ENCODE measurements at regions not wholly inside any gene's neighbourhood (a gene's known extent, or its start where the extent isn't known, plus 50 kb on each side); places are given as distances from the start of the nearest gene placed in this dataset.

GRCh38 chr17:72409405-72410002 lies 288.7 kb downstream of the SOX9 start:
- no peak for DNase-seq (ENCODE audit: low spot score)

GRCh38 chr17:72411124-72411563 lies 290.3 kb downstream of the SOX9 start:
- no peak for DNase-seq (ENCODE audit: low spot score)

GRCh38 chr17:72412650-72413076 lies 291.8 kb downstream of the SOX9 start:
- DNase-seq (ENCODE audit: low spot score) = no peak

DNA sequence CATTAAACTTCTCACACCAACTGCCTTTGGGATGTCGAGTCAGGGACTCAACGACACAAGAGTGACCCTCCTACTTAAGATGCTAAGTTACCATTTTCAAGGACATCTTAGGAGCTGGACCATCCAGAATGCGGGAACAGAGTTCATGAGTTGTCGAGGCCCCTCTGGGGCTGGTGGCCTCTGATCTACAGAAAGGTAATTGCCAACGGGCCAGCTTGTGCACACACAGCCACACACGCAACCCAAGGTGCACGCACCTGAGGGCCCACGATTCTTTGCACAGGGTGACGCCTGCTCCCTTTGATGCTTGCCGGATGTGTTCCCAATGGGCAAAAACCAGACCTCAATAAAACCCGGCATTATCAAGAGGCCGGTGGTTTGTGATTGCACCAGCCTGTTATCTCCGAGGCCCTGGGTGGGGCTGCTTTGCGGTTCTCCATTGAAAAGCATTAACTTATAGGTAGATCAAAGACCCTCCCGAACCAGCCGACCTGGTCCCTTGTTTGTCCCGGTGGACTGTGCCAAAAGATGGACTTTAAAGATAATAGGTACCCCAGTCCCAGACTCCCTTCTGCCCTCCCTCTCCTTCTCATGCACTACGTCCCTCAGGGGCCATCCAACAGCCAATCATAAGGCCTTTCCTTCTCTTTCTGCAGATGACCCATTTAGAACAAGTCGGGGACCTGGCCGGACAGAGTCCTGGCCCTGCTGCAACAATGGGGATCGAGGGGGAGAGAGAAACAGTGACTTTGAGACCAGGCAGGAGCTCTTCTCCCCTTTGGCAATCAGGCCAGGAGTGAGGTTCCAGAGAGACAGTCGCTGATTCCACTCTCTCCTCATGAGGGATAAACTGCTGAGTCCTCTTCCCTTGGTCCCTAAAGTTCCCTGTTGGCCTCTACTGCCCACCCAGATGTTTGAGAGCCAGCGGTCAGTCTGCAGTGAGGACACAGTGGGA lies 292.5 kb downstream of the SOX9 start:
- no peak for DNase-seq (ENCODE audit: low spot score)

GRCh38 chr17:72414032-72414396 lies 293.2 kb downstream of the SOX9 start:
- DNase-seq (ENCODE audit: low spot score) = no peak

- DNase-seq (ENCODE audit: low spot score) = no peak
These were observed 294.4 kb downstream of the SOX9 start for GRCh38 chr17:72414967-72415853.

GRCh38 chr17:72416054-72416675 lies 295.3 kb downstream of the SOX9 start:
- DNase-seq (ENCODE audit: low spot score) = no peak

GRCh38 chr17:72416905-72417304 lies 296.1 kb downstream of the SOX9 start:
- no peak for DNase-seq (ENCODE audit: low spot score)

GRCh38 chr17:72417627-72418026 lies 296.8 kb downstream of the SOX9 start:
- no peak for DNase-seq (ENCODE audit: low spot score)

GRCh38 chr17:72419866-72420774 lies 299.3 kb downstream of the SOX9 start:
- no peak for DNase-seq (ENCODE audit: low spot score)

DNA sequence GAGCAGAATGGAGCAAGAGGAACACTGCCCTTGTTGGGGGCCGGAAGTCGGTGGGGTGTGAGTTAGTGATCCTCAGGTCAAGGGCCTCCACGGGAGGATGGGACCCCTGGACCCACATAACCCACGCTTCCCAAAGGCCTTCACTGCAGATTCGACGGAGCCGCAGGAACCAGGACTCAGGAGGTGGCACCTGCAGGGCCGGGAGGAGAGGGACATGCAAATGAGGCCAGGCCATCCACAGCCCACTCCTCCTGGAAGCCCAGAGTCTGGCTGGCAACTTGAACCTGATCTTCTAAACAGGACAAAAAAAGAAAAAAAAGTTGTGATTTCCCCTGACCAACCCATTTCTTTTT lies 299.9 kb downstream of the SOX9 start:
- DNase-seq (ENCODE audit: low spot score) = no peak

- peak; percentile 5 for DNase-seq (ENCODE audit: low spot score)
These were observed 300.6 kb downstream of the SOX9 start for GRCh38 chr17:72421128-72422092.

DNA sequence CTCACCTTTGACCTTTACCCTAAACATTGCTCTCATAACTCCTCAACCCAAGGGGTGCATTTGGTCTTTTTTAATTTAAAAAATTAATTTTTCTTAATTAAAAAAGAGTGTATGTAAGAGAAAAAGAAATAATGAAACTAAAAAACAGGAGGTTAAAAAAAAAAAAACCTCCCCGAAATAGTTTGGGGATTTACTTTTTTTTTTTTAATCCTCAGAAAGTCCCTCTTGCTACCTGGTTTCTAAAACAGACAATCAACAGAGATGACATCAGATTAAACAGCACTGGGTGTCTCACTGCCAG lies 301.3 kb downstream of the SOX9 start:
- no peak for DNase-seq (ENCODE audit: low spot score)

DNA sequence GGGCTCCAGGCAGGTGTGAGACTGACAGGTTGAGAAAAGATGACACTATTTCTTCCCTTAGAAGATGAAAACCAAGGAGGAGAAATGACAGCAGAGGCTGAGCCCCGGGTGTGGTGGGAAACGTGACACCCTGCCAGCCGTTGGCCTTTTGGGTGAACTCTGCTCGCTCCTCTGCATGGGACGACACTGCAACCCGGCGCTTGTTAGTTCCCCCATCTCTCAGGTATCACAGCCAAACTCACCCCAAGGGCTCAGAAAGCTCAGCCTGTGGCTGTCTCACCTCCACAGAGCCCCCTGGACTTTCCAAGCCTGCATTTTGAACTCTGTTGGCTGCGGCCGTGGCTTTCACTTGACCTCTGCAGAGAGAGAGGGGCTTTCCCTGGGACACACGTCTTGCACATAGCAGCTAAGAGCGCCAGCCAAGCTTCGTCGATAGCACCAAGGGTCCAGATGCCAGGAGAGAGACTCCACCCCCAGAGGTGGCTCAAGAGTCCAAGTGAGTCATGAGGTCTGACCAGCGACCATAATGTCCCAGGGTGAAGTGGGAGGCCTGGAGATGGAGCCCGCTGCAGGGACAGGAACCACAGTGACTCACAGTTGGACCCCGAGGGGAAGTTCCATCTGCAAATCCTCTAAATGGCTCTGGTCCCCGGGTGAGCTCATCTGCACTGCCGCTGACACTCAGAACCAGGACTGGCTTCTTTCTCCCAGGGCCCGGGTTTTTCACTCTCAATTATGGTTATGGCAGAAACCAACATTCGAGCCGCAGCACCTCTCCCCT lies 301.9 kb downstream of the SOX9 start:
- DNase-seq (ENCODE audit: low spot score) = peak; percentile 1

DNA sequence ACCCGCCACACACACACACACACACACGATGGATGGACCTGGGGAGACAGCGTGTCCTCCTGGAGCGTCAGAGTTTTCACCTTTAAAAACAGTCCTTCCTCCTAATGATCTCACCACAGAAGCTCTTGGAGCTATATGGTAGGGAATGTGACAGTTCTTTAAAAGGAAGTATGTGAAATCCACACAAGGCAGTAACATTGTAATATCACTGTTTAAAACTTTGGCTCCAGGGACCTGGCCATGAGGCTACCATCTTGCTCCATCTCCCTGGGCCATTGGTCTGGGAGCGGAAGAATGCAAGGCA lies 302.4 kb downstream of the SOX9 start:
- DNase-seq (ENCODE audit: low spot score) = no peak

GRCh38 chr17:72423718-72424117 lies 302.9 kb downstream of the SOX9 start:
- no peak for DNase-seq (ENCODE audit: low spot score)

- DNase-seq (ENCODE audit: low spot score) = no peak
These were observed 303.8 kb downstream of the SOX9 start for GRCh38 chr17:72424505-72425117.

DNA sequence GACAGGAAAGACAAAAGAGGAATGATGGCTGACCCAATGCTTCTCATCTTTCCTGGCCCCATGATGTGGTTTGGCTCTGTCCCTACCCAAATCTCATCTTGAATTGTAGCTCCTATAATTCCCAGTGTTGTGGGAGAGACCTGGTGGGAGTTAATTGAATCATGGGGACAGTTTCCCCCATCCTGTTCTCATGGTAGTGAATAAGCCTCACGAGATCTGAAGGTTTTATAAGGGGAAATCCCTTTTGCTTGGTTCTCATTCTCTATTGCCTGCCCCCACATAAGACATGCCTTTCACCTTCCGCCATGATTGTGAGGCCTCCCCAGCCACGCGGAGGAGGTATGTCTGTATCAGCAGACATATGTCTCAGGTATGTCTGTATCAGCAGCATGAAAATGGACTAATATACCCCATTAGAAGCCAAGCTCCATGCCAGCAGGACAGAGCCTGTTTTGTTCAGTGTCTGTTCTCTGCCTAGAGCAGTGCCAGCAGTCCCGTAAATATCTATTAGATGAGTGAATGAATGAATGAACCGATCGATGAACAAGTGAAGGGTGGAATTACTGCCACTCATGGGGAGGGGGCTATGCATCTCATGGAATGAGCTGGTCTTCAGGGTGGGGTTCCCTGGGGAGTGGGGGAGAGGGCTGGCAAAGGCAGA lies 304.4 kb downstream of the SOX9 start:
- no peak for DNase-seq (ENCODE audit: low spot score)

Data from CD4-positive, alpha-beta T cell treated with Interleukin-6 at 100 ng/mL for 8 hours (primary cell).